GM13977 (cell line): ENCODE measurements at regions not wholly inside any gene's neighbourhood (a gene's known extent, or its start where the extent isn't known, plus 50 kb on each side); places are given as distances from the start of the nearest gene placed in this dataset.

Experiments
- DNase-seq: peaks from one replicate; pipeline ENCODE4 v3.0.0; 2012; ENCODE audit warnings: low spot score
- in situ Hi-C: fragments of 300-500 bp; cut with MboI; formaldehyde crosslinking; loops from one replicate; pipeline ENCODE4 v1.12.0; 2022; ENCODE audit warnings: low sequenced_read_pairs, low pct_unique_long_range_greater_than_20kb, mixed read lengths, inconsistent platforms; ENCODE audit not compliant: unreplicated experiment
- TF ChIP-seq, protein P1 (sequence below): IDR thresholded peaks from 2 replicates; pipeline ENCODE4 v1.5.1; 2012; ENCODE audit warnings: mild to moderate bottlenecking, control low read depth; ENCODE audit not compliant: insufficient read depth; ENCODE audit errors: extremely low read depth, missing control alignments

DNA sequence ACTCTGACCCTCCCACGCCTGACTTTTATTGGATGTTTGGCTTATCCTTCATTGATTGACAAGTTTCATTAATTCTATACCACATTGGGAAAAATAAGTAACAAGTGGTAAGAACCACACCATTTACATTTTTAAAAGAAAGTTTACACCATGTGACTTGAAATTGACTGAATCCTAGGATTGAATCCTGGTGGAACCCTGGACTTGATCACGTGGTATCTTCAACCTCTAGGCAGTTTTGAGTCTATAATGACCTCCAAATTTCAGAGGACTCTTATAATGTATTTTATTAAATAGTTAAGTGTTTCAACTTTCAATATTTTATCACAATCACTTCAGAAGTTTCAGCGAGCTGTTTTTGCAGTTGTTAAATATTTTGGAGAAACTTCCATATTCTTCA, 172.0 kb downstream of the SLC6A15 start:
- in situ Hi-C loops: no loop called here
- DNase-seq: no peak
- TF ChIP-seq, protein P1, sequence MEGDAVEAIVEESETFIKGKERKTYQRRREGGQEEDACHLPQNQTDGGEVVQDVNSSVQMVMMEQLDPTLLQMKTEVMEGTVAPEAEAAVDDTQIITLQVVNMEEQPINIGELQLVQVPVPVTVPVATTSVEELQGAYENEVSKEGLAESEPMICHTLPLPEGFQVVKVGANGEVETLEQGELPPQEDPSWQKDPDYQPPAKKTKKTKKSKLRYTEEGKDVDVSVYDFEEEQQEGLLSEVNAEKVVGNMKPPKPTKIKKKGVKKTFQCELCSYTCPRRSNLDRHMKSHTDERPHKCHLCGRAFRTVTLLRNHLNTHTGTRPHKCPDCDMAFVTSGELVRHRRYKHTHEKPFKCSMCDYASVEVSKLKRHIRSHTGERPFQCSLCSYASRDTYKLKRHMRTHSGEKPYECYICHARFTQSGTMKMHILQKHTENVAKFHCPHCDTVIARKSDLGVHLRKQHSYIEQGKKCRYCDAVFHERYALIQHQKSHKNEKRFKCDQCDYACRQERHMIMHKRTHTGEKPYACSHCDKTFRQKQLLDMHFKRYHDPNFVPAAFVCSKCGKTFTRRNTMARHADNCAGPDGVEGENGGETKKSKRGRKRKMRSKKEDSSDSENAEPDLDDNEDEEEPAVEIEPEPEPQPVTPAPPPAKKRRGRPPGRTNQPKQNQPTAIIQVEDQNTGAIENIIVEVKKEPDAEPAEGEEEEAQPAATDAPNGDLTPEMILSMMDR: no peak

DNA sequence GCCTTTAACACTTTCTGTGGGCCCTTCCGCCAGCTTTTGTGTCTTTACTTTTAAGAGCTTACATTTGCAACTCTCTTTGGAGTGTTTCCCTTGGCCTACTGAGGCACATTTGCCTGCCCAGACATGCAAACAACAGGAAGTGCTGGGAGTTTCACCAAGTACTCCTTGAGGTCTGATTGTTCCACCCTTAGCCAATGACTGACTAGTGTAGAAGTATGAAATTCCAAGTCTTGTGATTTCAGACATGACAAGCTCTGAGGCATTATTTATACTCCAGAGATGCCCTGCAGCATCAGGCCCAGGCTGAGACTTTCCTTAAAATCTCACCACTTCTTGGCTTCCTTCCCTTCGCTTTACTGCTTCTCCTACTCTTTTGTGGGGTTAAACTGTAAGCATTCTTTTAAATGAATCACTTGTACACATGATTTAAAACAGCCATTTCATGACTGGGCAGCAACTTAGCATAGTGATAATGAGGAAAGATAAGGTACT, 174.1 kb downstream of the SLC6A15 start:
- no peak for DNase-seq
- TF ChIP-seq, protein P1: no peak
- in situ Hi-C loops: no loop called here

DNA sequence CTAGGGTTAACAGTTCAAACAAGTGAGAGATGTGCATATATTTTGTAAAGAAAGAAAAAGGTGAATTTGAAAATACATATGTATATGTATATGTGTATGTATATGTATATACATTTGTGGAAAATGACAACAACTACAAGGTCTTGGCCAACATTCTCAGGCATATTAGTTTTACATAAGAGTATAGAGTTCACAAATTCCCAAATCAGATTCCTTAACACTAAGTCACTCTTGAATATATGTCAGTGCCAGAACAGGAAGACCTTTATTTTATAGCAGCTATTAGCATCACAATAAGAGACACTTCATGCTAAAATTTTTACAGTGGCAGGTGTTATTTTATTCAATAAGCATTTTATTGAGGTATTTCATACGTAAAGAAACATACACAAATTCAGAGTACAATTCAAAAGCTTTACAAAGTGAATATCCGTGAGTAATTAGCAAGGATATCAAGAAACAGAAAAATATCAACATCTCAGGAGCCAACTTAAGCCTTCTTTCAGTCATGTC, 179.7 kb downstream of the SLC6A15 start:
- no peak for DNase-seq
- TF ChIP-seq, protein P1: no peak
- in situ Hi-C loops: no loop called here

DNA sequence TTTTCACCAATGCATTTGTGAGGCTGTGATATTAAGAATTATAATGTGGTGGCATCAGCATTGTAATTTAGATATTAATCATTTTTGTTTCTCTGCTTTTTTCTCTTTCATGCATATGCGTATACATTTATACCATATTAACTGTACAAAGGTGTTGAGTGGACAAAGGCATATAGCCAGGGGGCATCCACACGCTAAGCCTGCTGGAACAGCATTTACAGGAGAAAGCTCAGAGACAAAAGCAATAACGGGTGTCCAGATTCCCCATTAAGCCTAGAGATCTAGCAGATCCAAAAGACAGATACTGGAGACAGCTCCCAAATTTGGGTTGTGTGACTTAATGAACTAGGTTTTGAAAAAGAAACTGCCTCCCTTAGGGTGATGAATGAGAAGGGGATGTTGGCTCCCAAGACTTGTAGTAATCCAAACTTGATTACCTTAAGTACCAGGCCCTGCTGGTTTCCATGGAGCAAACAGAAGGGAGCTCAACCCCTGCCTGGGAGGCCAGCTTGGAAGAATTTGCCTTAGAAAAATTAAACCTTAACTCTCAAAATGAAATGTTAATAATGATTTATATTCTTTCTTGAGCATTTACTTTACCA, 181.9 kb downstream of the SLC6A15 start:
- DNase-seq: no peak
- TF ChIP-seq, protein P1: no peak
- in situ Hi-C loops: no loop called here

DNA sequence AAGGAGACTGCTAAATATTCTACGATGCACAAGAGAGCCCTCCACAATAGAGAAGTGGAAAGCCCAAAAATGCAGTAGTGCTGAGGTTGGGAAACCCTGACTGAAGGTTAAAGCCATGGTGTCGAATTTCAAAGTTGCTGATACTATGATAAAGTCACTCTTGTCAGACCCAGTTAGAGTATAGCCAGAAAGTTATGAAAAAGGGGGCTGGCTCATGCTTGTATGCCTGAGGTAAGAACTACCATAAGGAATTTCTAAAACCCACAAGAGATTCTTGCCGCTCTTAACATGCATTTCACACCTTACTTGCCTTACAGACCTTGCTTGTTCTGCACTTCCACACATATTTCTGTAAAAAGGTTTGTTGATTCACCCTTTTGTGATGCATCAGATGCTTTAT, 184.6 kb downstream of the SLC6A15 start:
- TF ChIP-seq, protein P1: no peak
- in situ Hi-C loops: no loop called here
- no peak for DNase-seq

DNA sequence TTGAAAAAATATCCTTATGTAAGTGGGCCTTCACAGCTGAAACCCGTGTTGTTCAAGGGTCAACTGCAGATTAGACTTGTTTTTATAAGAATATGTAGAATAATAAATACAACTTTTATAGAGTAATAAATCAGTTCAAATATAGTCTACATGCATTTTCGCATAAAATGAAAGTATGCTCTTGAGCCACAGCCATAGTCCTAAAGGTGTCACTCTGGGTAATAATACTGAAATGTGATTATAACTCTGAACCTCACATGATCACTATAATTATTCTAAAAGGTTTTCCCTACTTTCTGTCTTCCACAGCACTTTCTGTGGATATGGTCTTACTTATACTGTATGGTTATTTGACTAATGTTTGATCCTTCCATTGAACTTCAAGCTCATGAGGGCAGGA, 185.8 kb downstream of the SLC6A15 start:
- TF ChIP-seq, protein P1: no peak
- in situ Hi-C loops: no loop called here
- no peak for DNase-seq
